ENCODE measurements at regions not wholly inside any gene's neighbourhood (a gene's known extent, or its start where the extent isn't known, plus 50 kb on each side); places are given as distances from the start of the nearest gene placed in this dataset.

DNA sequence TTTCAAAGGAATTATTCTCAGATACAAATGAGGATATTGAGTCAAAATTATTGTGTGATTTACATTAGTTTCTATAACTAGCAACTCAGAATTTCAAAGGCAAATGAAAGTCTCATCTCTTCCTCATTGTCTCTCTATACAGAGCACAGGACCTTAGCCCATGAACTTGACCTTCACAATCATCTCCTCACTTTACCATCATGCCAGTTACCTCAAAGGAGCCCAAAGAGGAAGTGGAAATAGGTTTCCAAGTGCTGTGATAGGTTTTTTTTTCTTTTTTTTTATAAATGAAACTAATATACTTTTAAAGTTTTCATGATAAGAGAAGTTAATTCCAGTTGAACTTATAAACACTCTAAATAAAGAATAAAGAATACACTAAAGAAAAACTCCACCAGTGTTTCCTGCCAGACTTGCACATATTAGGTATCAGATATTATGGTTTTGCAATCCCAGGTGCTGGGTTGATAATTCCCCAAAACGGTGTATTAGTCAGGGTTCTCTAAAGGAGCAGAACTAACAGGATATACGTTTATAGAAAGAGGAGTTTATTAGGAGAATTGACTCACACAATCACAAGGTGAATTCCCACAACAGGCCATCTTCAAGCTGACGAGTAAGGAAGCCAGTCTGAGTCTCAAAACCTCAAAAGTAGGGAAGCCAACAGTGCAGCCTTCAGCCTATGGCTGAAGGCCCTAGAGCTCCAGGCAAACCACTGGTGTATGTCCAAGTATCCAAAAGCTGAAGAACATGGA is 50.1 kb upstream of the ADAMTS16 start:
- no peak for DNase-seq

All from hindlimb muscle (tissue), 1 donor.